Hindlimb muscle (tissue), 1 donor: ENCODE measurements at regions not wholly inside any gene's neighbourhood (a gene's known extent, or its start where the extent isn't known, plus 50 kb on each side); places are given as distances from the start of the nearest gene placed in this dataset.

Experiments used
- DNase-seq: peaks from one replicate; pipeline ENCODE4 v3.0.0-alpha.2; 2013

DNA sequence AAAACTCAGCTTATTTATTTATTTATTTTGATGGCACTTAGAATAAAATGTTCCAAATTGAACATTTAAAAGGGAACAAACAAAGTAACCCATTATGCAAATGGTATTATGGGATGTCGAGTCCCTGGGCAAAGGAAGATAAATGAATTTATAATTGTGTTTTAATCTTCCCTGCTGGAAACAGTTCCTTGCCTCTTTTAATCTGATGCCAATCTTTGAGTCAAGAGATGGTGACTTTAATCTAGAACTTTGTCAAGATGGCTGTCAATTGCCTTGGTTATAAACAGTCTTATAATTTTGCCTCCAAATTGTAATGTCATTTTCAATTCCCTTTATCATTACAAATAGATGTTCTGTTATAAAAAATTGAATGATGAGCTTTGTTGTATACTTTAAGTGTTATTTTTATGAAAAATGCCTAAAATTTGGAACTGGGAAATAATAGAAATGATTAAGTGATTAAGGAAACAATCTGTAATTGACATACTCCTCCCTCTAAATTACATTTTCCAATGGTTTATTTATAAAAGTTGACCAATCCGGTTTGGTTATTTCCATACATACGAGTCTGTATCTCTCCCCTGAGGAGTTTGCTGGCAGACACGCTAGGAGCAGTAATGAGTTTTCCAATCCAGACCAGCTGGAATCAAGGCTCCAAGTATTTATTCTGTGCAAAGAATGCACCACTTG lies 134.9 kb upstream of the FRMD6 start:
- peak; percentile 92 for DNase-seq

DNA sequence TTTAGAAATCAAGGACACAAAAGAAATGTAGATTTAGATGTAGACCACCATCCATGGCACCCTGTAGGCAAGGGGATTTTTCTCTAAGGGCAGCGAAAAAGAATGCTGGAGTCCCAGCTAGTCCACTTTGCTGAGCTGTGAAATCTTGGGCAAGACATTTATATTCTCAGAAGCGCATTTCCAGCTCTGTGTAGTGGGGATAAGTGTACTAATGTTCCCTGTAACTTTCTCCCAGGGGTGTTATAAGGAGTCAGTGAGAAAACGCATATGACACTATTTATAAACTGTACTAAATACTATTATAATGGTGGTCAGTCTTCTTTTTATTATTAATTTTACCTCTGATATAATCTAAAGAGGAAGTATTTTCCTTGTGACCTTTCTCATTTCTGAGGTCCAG lies 133.4 kb upstream of the FRMD6 start:
- DNase-seq: no peak

DNA sequence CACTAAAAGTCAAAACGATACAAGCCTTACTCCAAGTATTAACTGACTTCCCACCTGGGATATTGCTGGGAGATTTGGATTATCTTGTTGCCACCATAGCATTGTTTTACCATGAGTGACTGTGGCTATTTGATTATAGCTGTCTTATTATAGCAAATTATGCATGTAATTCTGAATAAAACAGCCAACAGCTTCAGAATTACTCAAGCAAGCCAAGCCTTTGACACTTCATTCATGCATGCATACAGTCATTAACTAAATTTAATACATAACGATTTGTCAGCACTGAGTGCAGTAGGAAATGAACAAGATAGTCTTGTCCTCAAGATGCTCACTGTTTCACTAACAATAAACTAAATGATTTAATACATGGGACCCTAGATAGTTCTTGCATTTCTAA lies 133.0 kb upstream of the FRMD6 start:
- no peak for DNase-seq

DNA sequence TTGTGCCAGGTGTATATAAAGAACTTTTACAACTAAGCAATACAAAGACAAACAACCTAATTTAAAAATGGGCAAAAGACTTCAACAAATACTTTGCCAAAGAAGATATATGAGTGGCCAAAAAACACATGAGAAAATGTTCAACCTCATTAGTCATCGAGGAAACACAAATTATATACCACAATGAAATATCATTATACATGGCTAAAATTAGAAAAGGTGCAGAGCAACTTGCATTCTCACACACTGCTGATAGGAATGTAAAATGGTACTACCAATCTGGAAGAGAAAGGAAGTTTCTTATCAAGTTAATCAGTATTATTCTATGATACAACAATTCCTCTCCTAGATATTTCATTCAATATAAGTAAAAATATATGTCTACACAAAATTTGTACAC lies 131.6 kb upstream of the FRMD6 start:
- DNase-seq: no peak

DNA sequence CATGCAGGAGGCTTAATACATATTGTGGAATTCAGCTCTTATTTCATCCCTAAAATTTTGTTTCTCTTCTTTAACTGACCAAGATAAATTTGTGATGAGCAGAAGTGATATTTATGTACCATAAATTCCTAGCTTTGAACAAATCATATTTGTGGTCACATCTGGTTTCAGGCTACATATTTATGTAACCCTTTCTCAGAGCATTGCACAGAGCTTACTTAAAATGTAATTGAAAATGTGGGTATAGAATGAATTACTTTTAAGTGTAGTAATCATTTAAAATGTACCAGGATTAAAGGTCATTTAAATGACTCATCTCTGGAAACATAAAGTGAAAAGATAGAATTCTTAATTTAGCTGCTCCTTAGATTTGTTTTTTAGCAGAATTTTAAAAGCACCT lies 129.9 kb upstream of the FRMD6 start:
- no peak for DNase-seq

DNA sequence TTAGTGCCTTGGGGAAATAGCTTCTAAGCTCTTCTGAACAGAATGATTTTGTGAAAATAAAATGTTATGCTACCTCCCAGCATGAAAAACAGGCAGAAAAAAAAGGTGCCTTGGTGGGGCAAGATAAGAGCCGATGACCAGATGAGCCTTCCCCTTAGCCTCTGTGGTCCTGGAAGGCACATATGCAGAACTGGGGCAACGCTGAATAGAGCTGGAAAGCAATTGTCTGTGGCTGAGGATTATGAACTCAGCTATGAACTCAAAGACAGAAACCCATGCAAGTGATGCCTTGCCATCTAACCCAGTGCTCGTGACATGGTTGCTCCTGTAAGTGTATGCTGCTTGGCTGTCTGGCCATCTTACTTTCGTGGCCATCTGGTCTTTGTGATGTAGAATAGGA lies 128.5 kb upstream of the FRMD6 start:
- DNase-seq: no peak

DNA sequence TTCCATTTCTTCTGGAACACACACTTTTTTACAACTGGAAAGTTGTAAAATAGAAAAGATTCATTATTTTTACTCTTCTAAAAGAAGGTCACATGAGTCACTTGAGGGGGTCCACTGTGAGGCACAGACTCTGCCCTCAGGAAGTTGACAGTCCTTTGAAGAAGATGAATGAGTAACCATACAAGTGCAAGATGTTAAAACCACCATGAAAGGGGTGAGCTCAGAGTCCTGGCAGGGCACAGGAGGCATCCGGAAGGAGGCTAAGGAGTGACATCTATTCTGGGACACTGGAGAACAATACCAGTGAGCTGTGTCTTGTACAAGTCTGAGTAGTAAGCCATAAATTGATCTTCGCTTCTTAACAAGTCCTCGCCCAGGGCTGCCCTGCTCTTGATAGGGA lies 126.0 kb upstream of the FRMD6 start:
- DNase-seq: no peak

DNA sequence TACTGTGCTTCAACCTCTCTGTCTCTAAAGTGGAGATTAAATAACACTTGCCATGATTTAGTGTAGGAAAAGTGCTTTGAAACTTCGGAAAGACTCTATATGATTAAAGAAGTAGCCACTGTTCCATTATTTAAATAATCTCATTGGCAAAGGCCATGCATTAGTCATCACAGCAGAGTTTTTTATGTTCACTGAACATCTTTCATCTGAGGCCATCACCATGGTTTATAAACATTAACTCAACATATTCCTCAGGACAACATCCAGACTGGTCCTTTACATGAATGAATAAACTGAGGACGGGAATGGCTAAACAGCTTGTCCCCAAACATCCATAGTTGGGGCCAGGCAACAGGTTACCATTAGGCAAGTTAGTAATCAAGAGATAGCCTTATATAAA lies 124.6 kb upstream of the FRMD6 start:
- no peak for DNase-seq

DNA sequence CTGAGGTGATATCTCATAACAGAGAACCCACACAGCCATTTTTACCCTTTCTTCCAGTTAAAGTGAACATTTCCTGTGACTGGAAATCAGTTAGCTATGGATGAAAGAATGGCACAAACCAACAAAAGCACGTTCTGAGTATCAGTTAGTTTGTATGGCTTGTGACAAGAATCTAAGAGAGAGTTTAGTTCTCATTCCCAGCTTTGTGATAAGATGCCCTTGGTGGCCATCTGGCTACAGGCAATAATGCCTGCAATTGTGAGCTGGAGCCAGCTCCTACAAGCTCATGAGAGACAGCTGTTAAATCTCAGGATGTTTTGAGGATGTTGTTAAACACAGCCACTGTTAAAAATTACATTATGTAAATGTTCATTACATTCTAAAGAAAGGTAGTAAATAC lies 122.0 kb upstream of the FRMD6 start:
- DNase-seq: no peak

DNA sequence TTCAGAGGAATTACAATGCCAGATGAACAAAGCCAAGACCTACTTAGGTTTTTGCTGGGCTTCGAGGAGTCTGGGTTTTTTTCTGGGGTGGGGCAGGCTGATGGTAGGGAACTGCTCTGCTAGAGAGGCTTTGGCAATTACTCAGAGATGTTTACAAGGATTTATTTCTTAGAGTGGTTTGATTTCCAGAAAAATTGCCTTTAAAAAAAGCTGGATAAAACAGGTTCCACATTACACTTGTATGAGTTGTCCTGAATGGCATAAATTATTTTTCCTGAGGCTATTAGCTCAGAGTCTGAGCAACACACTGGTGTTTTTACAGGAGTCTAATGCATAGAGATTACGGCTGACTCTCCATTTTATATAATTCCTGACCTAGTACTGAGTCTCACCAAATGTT lies 118.5 kb upstream of the FRMD6 start:
- DNase-seq: no peak

DNA sequence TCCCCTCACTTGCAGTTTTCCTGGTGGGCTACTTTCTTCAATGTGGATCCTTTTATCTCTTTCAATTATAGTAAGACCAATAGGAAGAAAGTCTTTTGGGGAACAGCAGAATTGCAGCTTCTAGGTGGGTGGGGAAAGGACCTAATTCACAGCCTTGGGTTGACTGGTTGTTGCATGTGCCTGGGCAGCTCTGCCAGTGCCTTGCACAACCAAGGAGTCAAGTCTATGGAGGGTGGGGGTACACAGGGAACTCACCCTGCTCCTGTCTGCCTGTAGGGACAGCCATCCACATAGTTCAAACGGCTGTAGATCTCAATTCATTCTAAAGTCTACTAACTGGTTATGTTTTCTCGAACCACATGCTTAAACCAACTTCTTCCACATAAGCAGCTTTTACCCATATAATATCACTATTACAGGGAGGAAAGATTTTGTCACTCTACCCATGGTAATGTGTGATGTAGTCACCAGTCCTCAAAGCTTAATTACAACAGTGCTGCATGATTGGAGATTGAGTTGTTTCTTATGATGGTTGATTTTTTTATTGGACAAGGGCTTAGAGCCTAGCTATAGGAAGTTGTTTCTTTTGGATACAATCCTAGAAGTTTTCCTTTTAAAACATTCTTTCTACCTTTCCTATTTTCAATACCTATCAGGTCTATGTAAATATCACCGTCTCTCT lies 117.7 kb upstream of the FRMD6 start:
- DNase-seq: no peak

DNA sequence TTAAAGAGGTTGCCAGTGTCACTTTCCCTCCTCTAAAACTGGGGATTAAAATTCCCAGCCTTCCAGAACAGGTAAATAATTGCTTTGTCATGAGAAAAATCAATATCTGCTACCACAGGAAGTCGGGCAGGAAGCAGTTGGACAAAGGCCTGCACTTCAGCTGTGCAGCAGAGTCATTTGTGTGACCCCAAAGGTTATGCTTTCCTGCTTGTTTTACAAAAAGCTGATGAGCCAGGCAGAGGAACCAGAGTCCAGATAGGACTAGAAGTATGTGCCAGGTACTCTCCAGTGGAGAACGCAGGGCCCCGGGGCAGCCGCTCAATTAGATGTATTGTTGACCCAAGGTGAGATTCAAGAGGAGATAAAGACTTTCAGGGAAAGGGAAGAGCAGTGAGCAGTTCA lies 117.1 kb upstream of the FRMD6 start:
- DNase-seq: no peak

DNA sequence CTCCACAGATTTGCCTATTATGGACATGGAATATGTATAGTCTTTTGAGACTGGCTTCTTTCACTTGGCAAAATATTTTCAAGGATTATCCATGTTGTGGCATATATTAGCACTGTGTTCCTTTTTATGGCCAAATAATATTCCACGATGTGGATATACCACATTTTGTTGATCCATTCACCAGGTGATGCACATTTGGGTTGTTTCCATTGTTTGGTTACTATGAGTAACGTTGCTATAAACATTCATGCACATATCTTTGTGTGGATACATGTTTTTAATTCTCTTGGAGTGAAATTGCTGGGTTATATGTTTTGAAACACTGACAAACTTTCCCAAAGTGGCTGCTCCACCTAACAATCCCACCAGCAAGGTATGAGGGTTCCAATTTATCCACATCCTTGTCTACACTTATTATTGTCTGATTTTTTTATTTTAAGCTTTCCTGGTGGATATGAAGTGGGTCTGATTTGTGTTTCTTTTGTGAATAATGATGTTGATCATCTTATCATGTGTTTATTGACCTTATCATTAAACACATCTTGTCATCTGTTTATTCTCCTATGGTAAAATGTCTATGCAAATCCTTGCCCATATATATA lies 116.2 kb upstream of the FRMD6 start:
- DNase-seq: no peak

DNA sequence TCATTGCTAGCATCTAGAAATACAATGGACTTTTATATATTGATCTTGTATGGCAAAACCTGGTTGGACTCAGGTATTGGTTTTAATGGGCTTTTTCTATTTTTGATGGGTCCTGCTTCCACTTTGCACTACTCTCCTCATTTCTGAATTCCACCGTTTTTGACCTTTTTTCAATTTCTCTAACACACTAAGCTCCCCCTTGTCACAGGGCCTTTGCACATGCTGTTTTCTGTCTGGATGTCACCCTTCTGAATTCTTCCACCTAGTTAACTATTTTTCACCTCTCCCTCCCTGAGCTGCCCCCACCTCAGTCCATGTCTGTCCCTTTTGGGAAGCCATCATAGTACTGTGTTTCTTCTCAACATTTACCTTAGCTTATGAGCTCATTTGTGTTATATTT lies 112.7 kb upstream of the FRMD6 start:
- DNase-seq: no peak

DNA sequence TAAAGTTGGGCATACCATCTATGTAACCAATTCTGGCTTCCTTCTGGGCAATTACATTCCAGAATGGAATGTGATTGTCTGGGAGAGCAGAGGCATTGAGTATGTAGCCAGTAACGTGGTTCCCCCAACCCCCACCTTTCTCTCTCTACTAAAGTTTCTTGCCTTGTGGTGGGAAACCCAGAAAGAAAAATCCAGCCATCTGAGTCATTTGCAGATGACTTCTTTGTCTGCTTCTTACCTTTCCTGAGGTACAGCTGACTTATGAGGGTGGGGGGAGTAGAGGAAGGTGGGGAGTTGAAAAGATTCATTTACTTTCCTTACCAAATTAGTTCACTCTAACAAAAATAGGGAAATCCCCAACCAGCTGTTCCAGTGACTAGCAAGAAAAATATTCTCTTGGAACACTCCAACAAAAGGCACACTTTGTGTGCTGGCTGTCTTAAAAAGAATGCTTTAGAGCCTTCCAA lies 112.1 kb upstream of the FRMD6 start:
- no peak for DNase-seq

DNA sequence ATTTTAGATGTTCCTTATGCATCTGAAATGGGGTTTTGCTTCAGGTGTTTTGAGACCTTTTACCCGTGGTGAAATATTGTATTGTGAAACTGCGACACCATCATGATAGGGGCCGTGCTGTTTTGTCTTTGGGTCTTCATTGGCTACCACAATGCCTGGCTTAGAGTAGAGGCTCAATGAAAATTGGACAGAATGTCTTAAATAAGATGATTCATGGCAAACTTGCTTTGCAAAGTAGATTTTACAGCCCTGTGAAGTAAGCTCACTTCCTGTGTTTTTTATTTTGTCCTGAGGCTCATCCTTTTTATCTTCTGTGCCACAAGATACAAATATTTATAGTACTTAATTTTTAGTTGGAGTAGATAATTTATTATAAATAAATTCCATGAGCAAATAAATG lies 111.3 kb upstream of the FRMD6 start:
- no peak for DNase-seq

DNA sequence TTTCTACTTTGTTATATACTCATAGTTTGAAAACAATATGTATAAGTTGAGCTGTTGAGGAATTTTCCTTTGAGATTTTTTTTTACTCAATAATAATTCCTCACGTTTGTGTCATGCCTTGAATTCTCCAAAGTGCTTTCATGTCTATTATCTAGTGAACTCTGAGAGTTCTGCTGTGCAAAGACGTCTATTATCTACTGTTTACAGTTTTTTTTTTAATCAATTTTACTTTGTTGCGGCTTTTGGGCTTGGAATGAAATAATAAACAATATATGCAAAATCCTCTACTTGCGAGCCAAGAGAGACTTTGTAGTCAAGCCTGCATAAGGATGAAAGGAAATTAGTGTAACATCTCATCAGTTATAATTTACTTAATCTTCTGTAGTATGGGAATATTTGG lies 107.2 kb upstream of the FRMD6 start:
- no peak for DNase-seq

DNA sequence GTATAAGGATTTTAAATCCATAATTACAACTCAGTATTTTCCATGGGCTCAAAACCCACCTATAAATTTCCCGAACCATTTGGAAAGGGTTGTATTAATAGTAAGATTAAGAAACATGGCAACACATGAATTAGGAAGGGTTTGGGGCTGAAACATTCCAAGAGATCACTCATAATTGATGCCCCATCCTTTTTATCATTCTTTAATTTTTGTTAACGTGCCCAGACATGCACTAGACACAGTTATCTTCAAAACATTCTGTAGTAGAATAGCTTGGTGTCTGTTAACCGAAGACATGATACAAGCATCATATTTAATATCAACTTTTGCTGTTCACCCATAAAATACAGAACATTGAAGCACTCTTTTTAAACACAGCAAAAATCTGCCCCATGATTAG lies 106.8 kb upstream of the FRMD6 start:
- no peak for DNase-seq

DNA sequence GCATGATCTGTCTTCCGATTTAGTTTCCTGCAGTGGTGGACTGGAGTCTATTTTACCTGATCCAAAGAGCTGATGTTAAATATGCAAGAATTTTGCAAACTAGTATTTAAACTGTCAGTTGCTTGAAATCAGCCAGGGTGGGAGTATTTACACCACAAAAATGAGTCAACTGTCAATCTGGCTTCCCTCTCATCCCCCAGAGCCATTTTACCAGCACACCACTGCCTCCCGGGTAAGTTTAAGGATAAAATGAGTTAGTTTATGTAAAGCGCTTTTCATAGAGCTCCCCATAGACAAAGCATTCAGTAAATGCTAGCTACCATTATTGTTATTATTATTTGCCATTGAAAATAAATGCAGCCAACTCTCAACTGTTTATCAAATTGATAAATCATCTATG lies 106.3 kb upstream of the FRMD6 start:
- DNase-seq: no peak

DNA sequence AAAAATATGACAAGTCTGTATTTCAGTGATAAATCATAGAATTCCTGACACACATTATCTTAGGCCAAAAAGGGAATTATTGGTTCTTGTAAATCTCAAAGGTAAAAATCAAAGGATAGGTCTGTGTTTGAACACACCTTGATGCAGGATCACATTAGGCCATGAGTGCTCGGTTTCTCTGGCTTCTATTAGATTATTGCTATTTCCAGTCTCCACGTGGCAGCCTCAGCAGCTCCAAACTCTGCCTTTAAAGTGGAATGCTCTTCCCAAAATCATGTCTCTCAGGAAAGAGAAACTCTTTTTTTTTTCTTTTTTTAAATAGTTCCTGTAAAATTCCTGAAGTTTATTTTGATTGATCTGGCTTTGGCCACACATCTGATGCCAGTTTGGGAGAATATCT lies 105.6 kb upstream of the FRMD6 start:
- DNase-seq: no peak

DNA sequence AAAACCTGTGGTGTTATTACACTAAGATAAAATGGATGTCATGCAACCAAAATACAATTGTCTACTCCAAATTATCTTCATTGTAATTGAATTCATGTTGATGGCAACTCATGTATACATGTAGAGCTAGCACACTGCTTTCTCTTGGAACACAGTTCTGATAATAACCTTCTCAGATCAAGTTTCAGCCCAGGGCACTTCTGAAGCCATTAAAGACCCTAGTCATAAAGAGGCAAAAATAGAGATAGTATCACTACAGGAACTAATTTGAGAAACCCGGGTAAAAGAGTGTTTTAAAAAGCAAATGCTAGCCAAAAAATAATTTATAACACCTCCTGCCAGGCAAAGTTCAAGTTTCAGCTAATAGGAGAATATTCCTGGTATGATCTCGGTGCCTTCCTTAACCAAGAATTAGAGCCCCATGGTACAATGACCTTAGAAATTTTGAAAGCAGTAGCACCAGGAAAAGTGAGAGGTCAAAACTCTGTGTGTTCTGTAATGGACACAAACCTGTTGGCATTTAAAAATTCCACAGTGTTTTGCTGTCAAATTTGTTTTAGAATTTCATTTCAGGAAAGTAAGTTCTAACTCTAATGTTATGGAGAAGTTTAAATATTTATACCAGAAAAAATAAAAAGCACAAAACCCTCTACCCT lies 105.0 kb upstream of the FRMD6 start:
- DNase-seq: no peak

DNA sequence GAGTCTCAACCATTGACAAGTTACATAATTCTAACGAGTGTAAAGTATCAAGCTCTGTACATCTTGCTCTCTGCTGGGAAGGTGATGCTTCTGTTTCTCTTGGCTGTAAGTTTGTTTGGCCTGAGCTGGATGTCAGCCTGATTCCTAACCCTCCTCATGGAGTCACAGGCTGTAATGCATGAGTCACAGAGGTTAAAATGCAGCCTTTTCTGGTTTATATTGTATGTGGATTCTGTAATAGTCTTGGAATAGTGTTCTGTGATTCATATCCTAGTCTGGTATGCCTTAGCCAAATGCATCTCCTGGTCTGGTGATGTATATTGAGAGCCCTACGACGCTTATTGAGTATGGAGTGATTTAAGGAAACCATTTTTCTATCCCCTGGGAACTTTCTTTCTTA lies 104.5 kb upstream of the FRMD6 start:
- peak; percentile 62 for DNase-seq

DNA sequence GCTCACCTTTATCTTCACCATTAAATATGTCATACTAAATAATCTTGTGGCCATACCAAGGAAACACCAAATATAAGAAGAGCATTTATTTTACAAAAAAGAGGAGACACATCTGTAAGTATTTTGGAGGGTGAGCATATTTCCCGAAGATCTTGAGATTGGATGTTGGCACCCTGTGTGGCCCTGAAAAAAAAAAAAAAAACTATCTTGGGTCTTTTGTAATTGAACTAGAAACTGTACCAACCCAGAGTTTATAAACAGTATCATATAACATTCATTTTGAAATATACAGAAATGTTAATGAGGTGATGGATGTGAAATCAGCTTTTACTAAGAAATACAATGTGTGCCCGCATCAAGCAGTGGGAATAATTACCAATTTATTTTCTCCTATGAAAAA lies 104.0 kb upstream of the FRMD6 start:
- no peak for DNase-seq

DNA sequence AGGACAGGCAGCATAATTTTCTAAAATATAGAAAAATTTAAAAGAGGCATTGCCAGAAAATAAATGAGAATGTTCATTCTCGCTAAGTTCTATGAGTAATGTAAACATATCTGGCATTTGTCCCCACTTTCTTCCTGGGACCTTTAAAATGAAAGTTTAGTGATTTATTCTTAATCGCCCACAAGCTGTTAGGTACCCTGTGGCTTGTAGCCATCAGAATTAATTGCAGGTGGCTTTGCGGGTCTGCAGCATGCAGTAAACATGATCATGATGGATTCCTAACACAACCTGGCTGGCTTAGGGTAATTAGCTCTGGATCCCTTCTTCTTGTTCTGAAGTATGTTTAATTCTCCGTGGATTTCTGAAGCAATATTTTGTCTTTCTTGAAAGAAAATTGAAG lies 103.5 kb upstream of the FRMD6 start:
- no peak for DNase-seq
